HEK293 (cell line): ENCODE measurements at regions not wholly inside any gene's neighbourhood (a gene's known extent, or its start where the extent isn't known, plus 50 kb on each side); places are given as distances from the start of the nearest gene placed in this dataset.

ENCODE experiments used
- GFI1B ChIP-seq: fragments of 450-650 bp; formaldehyde crosslinking; IDR thresholded peaks from 2 replicates; pipeline ENCODE4 v1.5.1; 2016; ENCODE audit warnings: missing biosample characterization, missing genetic modification characterization
- ZNF24 ChIP-seq: fragments of 450-650 bp; formaldehyde crosslinking; IDR thresholded peaks from 2 replicates; pipeline ENCODE4 v1.5.1; 2016; ENCODE audit warnings: missing biosample characterization, missing genetic modification characterization
- ZNF416 ChIP-seq: fragments of 450-650 bp; formaldehyde crosslinking; IDR thresholded peaks from 2 replicates; pipeline ENCODE4 v1.5.1; 2016; ENCODE audit warnings: missing biosample characterization, missing genetic modification characterization
- ZNF558 ChIP-seq: fragments of 450-650 bp; formaldehyde crosslinking; IDR thresholded peaks from 2 replicates; pipeline ENCODE4 v1.5.1; 2016; ENCODE audit warnings: missing biosample characterization, missing genetic modification characterization
- TF ChIP-seq, protein P1 (sequence below): sonication (generic); formaldehyde crosslinking; IDR thresholded peaks from 2 replicates; pipeline ENCODE4 v1.8.1; 2022; ENCODE audit warnings: mild to moderate bottlenecking, moderate library complexity, missing genetic modification reagents

DNA sequence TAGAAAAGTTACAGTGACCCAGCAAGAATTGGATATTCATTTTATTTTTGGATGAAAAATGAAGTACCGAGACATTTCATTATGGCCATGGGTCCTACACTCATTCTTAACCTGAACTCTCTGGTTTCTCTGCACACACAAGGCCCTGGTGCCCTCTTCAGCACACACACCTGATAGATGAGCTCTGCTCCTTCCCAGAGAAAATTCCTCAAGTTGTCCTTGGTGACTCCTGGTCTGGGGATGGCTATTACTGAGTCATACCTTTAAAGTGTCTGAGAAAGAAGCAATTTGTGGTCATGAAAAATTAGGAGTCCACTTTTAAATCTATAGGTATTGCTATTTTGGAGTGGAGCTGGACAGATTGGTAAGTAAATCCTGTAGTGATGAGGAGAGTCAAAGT, 311.5 kb downstream of the CDH2 start:
- TF ChIP-seq GFI1B (tag by site-specific recombination) (no peak), ZNF558 (tag by site-specific recombination) (no peak), ZNF416 (no peak), ZNF24 (tag by site-specific recombination) (no peak)
- TF ChIP-seq, protein P1, sequence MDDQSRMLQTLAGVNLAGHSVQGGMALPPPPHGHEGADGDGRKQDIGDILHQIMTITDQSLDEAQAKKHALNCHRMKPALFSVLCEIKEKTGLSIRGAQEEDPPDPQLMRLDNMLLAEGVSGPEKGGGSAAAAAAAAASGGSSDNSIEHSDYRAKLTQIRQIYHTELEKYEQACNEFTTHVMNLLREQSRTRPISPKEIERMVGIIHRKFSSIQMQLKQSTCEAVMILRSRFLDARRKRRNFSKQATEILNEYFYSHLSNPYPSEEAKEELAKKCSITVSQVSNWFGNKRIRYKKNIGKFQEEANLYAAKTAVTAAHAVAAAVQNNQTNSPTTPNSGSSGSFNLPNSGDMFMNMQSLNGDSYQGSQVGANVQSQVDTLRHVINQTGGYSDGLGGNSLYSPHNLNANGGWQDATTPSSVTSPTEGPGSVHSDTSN (CRISPR knock-in tag): no peak
